DMS53 treated with DMSO at 0.1 percent for 48 hours (cell line): ENCODE measurements at regions not wholly inside any gene's neighbourhood (a gene's known extent, or its start where the extent isn't known, plus 50 kb on each side); places are given as distances from the start of the nearest gene placed in this dataset.

Experiments
- DNase-seq: peaks from one replicate; lab custom pipeline; 2025; ENCODE audit not compliant: unreplicated experiment; lab: John Stamatoyannopoulos, UW

GRCh38 chr22:48248901-48249455, 1486.5 kb downstream of the TBC1D22A start:
- no peak for DNase-seq

GRCh38 chr22:48247829-48248228, 1485.4 kb downstream of the TBC1D22A start:
- no peak for DNase-seq

GRCh38 chr22:48245196-48245485, 1482.7 kb downstream of the TBC1D22A start:
- DNase-seq, result no peak

GRCh38 chr22:48244388-48245195, 1482.1 kb downstream of the TBC1D22A start:
- no peak for DNase-seq

- no peak for DNase-seq
These were observed 1480.0 kb downstream of the TBC1D22A start for GRCh38 chr22:48242461-48242864.

GRCh38 chr22:48241658-48242057, 1479.2 kb downstream of the TBC1D22A start:
- DNase-seq, result no peak

GRCh38 chr22:48240935-48241230, 1478.4 kb downstream of the TBC1D22A start:
- no peak for DNase-seq

- DNase-seq, result no peak
These were observed 1477.9 kb downstream of the TBC1D22A start for GRCh38 chr22:48240148-48240934.

- no peak for DNase-seq
These were observed 1477.2 kb downstream of the TBC1D22A start for GRCh38 chr22:48239461-48240147.

- DNase-seq, result no peak
These were observed 1476.5 kb downstream of the TBC1D22A start for GRCh38 chr22:48238966-48239365.

GRCh38 chr22:48238284-48238915, 1476.0 kb downstream of the TBC1D22A start:
- no peak for DNase-seq

- DNase-seq, result no peak
These were observed 1475.2 kb downstream of the TBC1D22A start for GRCh38 chr22:48237466-48238283.

GRCh38 chr22:48236261-48236660, 1473.8 kb downstream of the TBC1D22A start:
- DNase-seq, result no peak

- no peak for DNase-seq
These were observed 1473.3 kb downstream of the TBC1D22A start for GRCh38 chr22:48235744-48236143.

GRCh38 chr22:48234011-48234410, 1471.6 kb downstream of the TBC1D22A start:
- no peak for DNase-seq

GRCh38 chr22:48233586-48233985, 1471.1 kb downstream of the TBC1D22A start:
- DNase-seq, result no peak

- DNase-seq, result no peak
These were observed 1466.0 kb downstream of the TBC1D22A start for GRCh38 chr22:48228468-48228867.

GRCh38 chr22:48227341-48228018, 1465.0 kb downstream of the TBC1D22A start:
- DNase-seq, result no peak

GRCh38 chr22:48226026-48227013, 1463.9 kb downstream of the TBC1D22A start:
- DNase-seq, result no peak
